Keratinocyte (primary cell): ENCODE measurements at regions not wholly inside any gene's neighbourhood (a gene's known extent, or its start where the extent isn't known, plus 50 kb on each side); places are given as distances from the start of the nearest gene placed in this dataset.

Experiments
- DNase-seq: peaks from one replicate; pipeline ENCODE4 v3.0.0-alpha.2; 2011; ENCODE audit warnings: low read depth, missing footprints, low spot score
- FAIRE-seq: peaks from 2 replicates; lab custom pipeline; 2011; peaks lifted over from hg19 to GRCh38; lab: Jason Lieb, UNC
- H2AFZ ChIP-seq: 2 replicates; pipeline ENCODE4 v1.6.0; 2012; ENCODE audit warnings: low read length, control low read depth, inconsistent platforms; ENCODE audit not compliant: control insufficient read depth
- H3K27ac ChIP-seq: 2 replicates; pipeline ENCODE4 v1.5.1; 2011; ENCODE audit warnings: low read length; ENCODE audit not compliant: control insufficient read depth, insufficient read depth
- H3K27me3 ChIP-seq: 3 replicates; pipeline ENCODE4 v1.6.0; 2011; ENCODE audit warnings: low read length; ENCODE audit not compliant: control insufficient read depth, insufficient read depth; ENCODE audit errors: extremely low read depth
- H3K36me3 ChIP-seq, 2 experiments: 2 replicates in 1 of 2; 3 replicates in 1 of 2; pipeline ENCODE4 v1.5.1; 2011; ENCODE audit warnings: low read length in 2 of 2, mild to moderate bottlenecking in 1 of 2; ENCODE audit not compliant: control insufficient read depth in 2 of 2, insufficient read depth in 2 of 2; ENCODE audit errors: extremely low read depth in 1 of 2
- H3K4me1 ChIP-seq: 3 replicates; pipeline ENCODE4 v1.5.1; 2011; ENCODE audit warnings: low read length; ENCODE audit not compliant: control insufficient read depth, insufficient read depth; ENCODE audit errors: extremely low read depth
- H3K4me2 ChIP-seq: 3 replicates; pipeline ENCODE4 v1.6.0; 2011; ENCODE audit warnings: low read depth, low read length; ENCODE audit not compliant: control insufficient read depth, insufficient read depth; ENCODE audit errors: extremely low read depth
- H3K4me3 ChIP-seq, 3 experiments: fragments of 200-600 bp in 1 of 3; sonication (generic) in 1 of 3; 2 replicates in 2 of 3; 3 replicates in 1 of 3; pipeline ENCODE4 v1.5.1; 2011 to 2016; ENCODE audit warnings: low read length in 3 of 3, mild to moderate bottlenecking in 3 of 3, control low read depth in 2 of 3, inconsistent platforms in 1 of 3, low read depth in 1 of 3, mixed read lengths in 1 of 3, mixed run types in 1 of 3, moderate library complexity in 1 of 3; ENCODE audit not compliant: control insufficient read depth in 2 of 3, insufficient read depth in 2 of 3; ENCODE audit errors: extremely low read depth in 1 of 3
- H3K79me2 ChIP-seq: 2 replicates; pipeline ENCODE4 v1.6.0; 2012; ENCODE audit warnings: low read length; ENCODE audit not compliant: control insufficient read depth, insufficient read depth
- H3K9ac ChIP-seq: 3 replicates; pipeline ENCODE4 v1.6.0; 2011; ENCODE audit warnings: low read length; ENCODE audit not compliant: control insufficient read depth, insufficient read depth; ENCODE audit errors: extremely low read depth
- H3K9me1 ChIP-seq: 3 replicates; pipeline ENCODE4 v1.6.0; 2011; ENCODE audit warnings: low read length; ENCODE audit not compliant: control insufficient read depth, insufficient read depth; ENCODE audit errors: extremely low read depth
- H3K9me3 ChIP-seq: 2 replicates; pipeline ENCODE4 v1.5.1; 2012; ENCODE audit warnings: low read depth, low read length; ENCODE audit not compliant: control insufficient read depth
- H4K20me1 ChIP-seq: 3 replicates; pipeline ENCODE4 v1.6.0; 2011; ENCODE audit warnings: low read length; ENCODE audit not compliant: control insufficient read depth, insufficient read depth; ENCODE audit errors: extremely low read depth
- EZH2 ChIP-seq: IDR thresholded peaks from one replicate; pipeline ENCODE4 v1.6.1; 2012; ENCODE audit warnings: inconsistent platforms, mild to moderate bottlenecking, low read length, moderate library complexity
- dilution Hi-C: fragments of 300-500 bp; cut with MboI; formaldehyde crosslinking; loops from one replicate; pipeline ENCODE4 v1.7.0; 2020; ENCODE audit warnings: low sequenced_read_pairs; ENCODE audit not compliant: extremely low pct_ligation_motif_present
- TF ChIP-seq, protein P1 (sequence below), 3 experiments: IDR thresholded peaks in 1 of 3; conservative IDR thresholded peaks in 1 of 3; optimal IDR thresholded peaks in 1 of 3; 2 replicates in 2 of 3; 3 replicates in 1 of 3; pipeline versions ENCODE3 to v1.5.1; 2011; ENCODE audit warnings: low read length in 3 of 3, mild to moderate bottlenecking in 3 of 3, moderate library complexity in 2 of 3, control low read depth in 1 of 3, inconsistent platforms in 1 of 3; ENCODE audit not compliant: insufficient read depth in 2 of 3; ENCODE audit errors: extremely low read depth in 1 of 3

DNA sequence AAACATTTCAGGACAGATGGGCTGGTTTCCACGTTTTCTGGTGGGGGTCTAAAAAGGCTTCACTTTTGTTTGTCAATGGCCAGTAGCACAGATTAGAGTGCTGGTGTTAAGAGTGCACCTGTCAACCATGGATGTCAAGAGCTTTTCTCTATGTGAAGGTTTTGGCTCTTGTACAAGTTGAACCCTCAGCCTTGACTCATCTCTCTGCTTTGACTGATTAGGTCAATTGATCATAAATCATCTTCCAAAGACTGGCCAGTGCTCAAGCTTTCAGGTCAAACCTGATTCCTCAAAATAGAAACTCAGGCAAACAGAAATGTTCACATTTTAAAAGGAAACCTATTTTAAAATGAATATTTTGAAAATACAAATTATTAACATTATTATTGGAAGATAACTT is 59.6 kb upstream of the SP4 start:
- H3K36me3 ChIP-seq, result no peaks in the 10 kb centered on the region
- H3K27me3 ChIP-seq, result no peaks in the 10 kb centered on the region
- H3K4me1 ChIP-seq, result no peaks in the 10 kb centered on the region
- FAIRE-seq (no peak), DNase-seq (no peak)
- H3K79me2 ChIP-seq, result no peaks in the 10 kb centered on the region
- no peak overlapping the region for H3K9ac ChIP-seq
- no peak overlapping the region for H2AFZ ChIP-seq
- H3K9me3 ChIP-seq, result no peaks in the 10 kb centered on the region
- no peak overlapping the region for H3K4me2 ChIP-seq
- TF ChIP-seq, protein P1, sequence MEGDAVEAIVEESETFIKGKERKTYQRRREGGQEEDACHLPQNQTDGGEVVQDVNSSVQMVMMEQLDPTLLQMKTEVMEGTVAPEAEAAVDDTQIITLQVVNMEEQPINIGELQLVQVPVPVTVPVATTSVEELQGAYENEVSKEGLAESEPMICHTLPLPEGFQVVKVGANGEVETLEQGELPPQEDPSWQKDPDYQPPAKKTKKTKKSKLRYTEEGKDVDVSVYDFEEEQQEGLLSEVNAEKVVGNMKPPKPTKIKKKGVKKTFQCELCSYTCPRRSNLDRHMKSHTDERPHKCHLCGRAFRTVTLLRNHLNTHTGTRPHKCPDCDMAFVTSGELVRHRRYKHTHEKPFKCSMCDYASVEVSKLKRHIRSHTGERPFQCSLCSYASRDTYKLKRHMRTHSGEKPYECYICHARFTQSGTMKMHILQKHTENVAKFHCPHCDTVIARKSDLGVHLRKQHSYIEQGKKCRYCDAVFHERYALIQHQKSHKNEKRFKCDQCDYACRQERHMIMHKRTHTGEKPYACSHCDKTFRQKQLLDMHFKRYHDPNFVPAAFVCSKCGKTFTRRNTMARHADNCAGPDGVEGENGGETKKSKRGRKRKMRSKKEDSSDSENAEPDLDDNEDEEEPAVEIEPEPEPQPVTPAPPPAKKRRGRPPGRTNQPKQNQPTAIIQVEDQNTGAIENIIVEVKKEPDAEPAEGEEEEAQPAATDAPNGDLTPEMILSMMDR (optimal IDR thresholded peaks at IDR 0.05 in 1 of 3, IDR thresholded peaks at IDR 0.05 in 1 of 3, conservative IDR thresholded peaks at IDR 0.05 in 1 of 3; ENCODE audit: extremely low read depth in 1 of 3, insufficient read depth in 2 of 3, low read length in 3 of 3), result no peak
- TF ChIP-seq EZH2, result no peak
- no peak overlapping the region for H3K4me3 ChIP-seq
- H3K27ac ChIP-seq, result no peak overlapping the region
- dilution Hi-C loops, result no loop called here
- H3K9me1 ChIP-seq, result no peaks in the 10 kb centered on the region
- H4K20me1 ChIP-seq, result no peaks in the 10 kb centered on the region

DNA sequence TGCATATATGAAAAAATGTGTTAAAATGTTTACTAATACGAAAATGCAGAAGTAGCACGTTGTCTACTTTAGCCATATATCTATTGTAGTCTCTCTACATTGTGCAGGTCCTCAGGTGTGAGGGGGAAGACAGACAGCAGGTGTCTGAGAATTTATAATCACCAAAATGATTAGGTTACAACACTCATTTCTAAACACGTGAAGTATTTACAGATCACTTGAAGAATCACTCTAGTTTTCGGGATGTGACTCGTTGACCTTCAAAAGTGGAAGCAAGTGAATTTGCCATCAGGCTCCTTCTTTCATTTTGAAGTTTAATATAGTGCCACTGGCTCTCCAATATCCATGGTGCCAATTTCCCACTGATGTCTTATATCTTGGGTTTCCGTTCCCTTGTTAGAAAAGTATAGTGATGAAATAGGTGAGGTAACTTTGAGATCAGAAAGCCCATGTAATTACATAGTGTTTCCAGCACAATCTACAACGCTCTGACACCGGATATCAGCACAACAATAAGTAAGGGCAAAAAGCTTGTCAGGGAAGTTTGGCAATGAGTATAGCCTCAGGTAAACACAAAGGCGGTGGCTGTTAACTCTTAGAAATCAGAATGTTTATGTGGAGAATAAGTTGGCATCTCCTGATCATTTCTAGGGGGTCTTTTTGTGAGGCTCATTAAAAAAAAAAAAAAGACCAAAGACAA is 57.5 kb upstream of the SP4 start:
- no peaks in the 10 kb centered on the region for H3K9me3 ChIP-seq
- no peaks in the 10 kb centered on the region for H4K20me1 ChIP-seq
- DNase-seq (no peak), FAIRE-seq (no peak)
- no peak for TF ChIP-seq EZH2
- TF ChIP-seq, protein P1 (optimal IDR thresholded peaks at IDR 0.05 in 1 of 3, IDR thresholded peaks at IDR 0.05 in 1 of 3, conservative IDR thresholded peaks at IDR 0.05 in 1 of 3; ENCODE audit: extremely low read depth in 1 of 3, insufficient read depth in 2 of 3, low read length in 3 of 3), result no peak
- H3K27me3 ChIP-seq, result no peaks in the 10 kb centered on the region
- no peaks in the 10 kb centered on the region for H3K4me1 ChIP-seq
- no peaks in the 10 kb centered on the region for H3K9me1 ChIP-seq
- H3K79me2 ChIP-seq, result no peaks in the 10 kb centered on the region
- H3K4me3 ChIP-seq, result no peak overlapping the region
- no peaks in the 10 kb centered on the region for H3K36me3 ChIP-seq
- dilution Hi-C loops, result no loop called here
- no peak overlapping the region for H3K4me2 ChIP-seq
- H3K9ac ChIP-seq, result no peak overlapping the region
- no peak overlapping the region for H2AFZ ChIP-seq
- H3K27ac ChIP-seq, result no peak overlapping the region
